IMR-90 (cell line): ENCODE measurements at regions not wholly inside any gene's neighbourhood (a gene's known extent, or its start where the extent isn't known, plus 50 kb on each side); places are given as distances from the start of the nearest gene placed in this dataset.

Experiments
- ATAC-seq: fragments of 200-7000 bp; cut with Tn5 transposase; 2 replicates; pipeline ENCODE4 v1.9.1; 2020; ENCODE audit warnings: low read depth, mild to moderate bottlenecking, moderate library complexity
- BruUV-seq: library from RNA; stranded (reverse); fragments of 400-500 nt; replicated peaks from 2 replicates; lab custom pipeline; 2021; lab: Mats Ljungman, UMichigan
- CTCF ChIA-PET: fragments of 300-600 bp; formaldehyde crosslinking; extraction: SDS; loops from one replicate; lab custom pipeline; 2021; ENCODE audit warnings: antibody characterized with exemption; lab: Yijun Ruan, JAX
- POLR2A ChIA-PET: fragments of 300-600 bp; sonication (Branson Sonifier 250); formaldehyde crosslinking; loops from one replicate; lab custom pipeline; 2022; ENCODE audit warnings: antibody characterized with exemption; ENCODE audit not compliant: unreplicated experiment; lab: Charles Lee
- DNase-seq: peaks from one replicate; pipeline ENCODE4 v3.0.0; 2013
- H2AFZ ChIP-seq: replicated peaks from 2 replicates; pipeline ENCODE3; 2013; ENCODE audit warnings: low read length, mild to moderate bottlenecking; ENCODE audit not compliant: poor library complexity
- H2AK5ac ChIP-seq: 2 replicates; pipeline ENCODE4 v1.6.1; 2013; ENCODE audit warnings: low read depth, low read length, inconsistent platforms
- H2AK9ac ChIP-seq: replicated peaks from 2 replicates; pipeline ENCODE3; 2013; ENCODE audit warnings: mild to moderate bottlenecking, low read depth, low read length, moderate library complexity; ENCODE audit not compliant: poor library complexity
- H2BK120ac ChIP-seq: 2 replicates; pipeline ENCODE4 v1.6.1; 2013; ENCODE audit warnings: low read depth, low read length, inconsistent platforms
- H2BK15ac ChIP-seq: 3 replicates; pipeline ENCODE4 v1.6.1; 2013; ENCODE audit warnings: low read depth, low read length, inconsistent platforms
- H2BK20ac ChIP-seq: 2 replicates; pipeline ENCODE4 v1.6.1; 2013; ENCODE audit warnings: low read depth, mild to moderate bottlenecking, inconsistent platforms, low read length, moderate library complexity
- H2BK5ac ChIP-seq: 2 replicates; pipeline ENCODE4 v1.6.1; 2013; ENCODE audit warnings: mild to moderate bottlenecking, low read depth, low read length, inconsistent platforms; ENCODE audit not compliant: poor library complexity, severe bottlenecking
- H3K14ac ChIP-seq: replicated peaks from 2 replicates; pipeline ENCODE4 v1.6.1; 2013; ENCODE audit warnings: low read depth, low read length, inconsistent platforms
- H3K18ac ChIP-seq: 2 replicates; pipeline ENCODE4 v1.6.1; 2013; ENCODE audit warnings: low read depth, low read length, control low read depth
- H3K23ac ChIP-seq: 2 replicates; pipeline ENCODE4 v1.6.1; 2013; ENCODE audit warnings: low read depth, low read length, inconsistent platforms
- H3K27ac ChIP-seq: 2 replicates; pipeline ENCODE4 v1.5.1; 2013; ENCODE audit warnings: mild to moderate bottlenecking, control low read depth, low read length; ENCODE audit not compliant: insufficient read depth
- H3K27me3 ChIP-seq: 2 replicates; pipeline ENCODE4 v1.6.1; 2013; ENCODE audit warnings: low read length; ENCODE audit not compliant: control insufficient read depth, insufficient read depth
- H3K36me3 ChIP-seq: 2 replicates; pipeline ENCODE4 v1.6.1; 2013; ENCODE audit warnings: low read length, mixed read lengths; ENCODE audit not compliant: control insufficient read depth, insufficient read depth
- H3K4ac ChIP-seq: 2 replicates; pipeline ENCODE4 v1.6.1; 2013; ENCODE audit warnings: low read depth, low read length, inconsistent platforms
- H3K4me1 ChIP-seq: 2 replicates; pipeline ENCODE4 v1.6.1; 2013; ENCODE audit warnings: low read length, mixed read lengths; ENCODE audit not compliant: control insufficient read depth, insufficient read depth
- H3K4me2 ChIP-seq: 2 replicates; pipeline ENCODE4 v1.6.1; 2013; ENCODE audit warnings: low read depth, mild to moderate bottlenecking, control low read depth, low read length, moderate library complexity
- H3K4me3 ChIP-seq: 2 replicates; pipeline ENCODE4 v1.5.1; 2013; ENCODE audit warnings: low read depth, mild to moderate bottlenecking, control low read depth, low read length, moderate library complexity; ENCODE audit not compliant: insufficient read depth
- H3K56ac ChIP-seq: 2 replicates; pipeline ENCODE4 v1.6.1; 2013; ENCODE audit warnings: low read length, inconsistent platforms; ENCODE audit not compliant: insufficient read depth; ENCODE audit errors: extremely low read depth
- H3K79me1 ChIP-seq, 2 experiments: 2 replicates each; pipeline ENCODE4 v1.6.1; 2013; ENCODE audit warnings: low read length in 2 of 2, inconsistent platforms in 1 of 2, low read depth in 1 of 2
- H3K9ac ChIP-seq: 2 replicates; pipeline ENCODE4 v1.6.1; 2013; ENCODE audit warnings: low read depth, low read length, control low read depth
- H3K9me1 ChIP-seq: 2 replicates; pipeline ENCODE4 v1.6.1; 2013; ENCODE audit warnings: low read length, inconsistent platforms; ENCODE audit not compliant: insufficient read depth
- H3K9me3 ChIP-seq: 2 replicates; pipeline ENCODE4 v1.6.1; 2013; ENCODE audit warnings: low read length; ENCODE audit not compliant: control insufficient read depth, insufficient read depth
- H4K20me1 ChIP-seq: 2 replicates; pipeline ENCODE4 v1.6.1; 2013; ENCODE audit warnings: low read length, inconsistent platforms; ENCODE audit not compliant: insufficient read depth
- H4K5ac ChIP-seq: 2 replicates; pipeline ENCODE4 v1.6.1; 2013; ENCODE audit warnings: mild to moderate bottlenecking, low read depth, low read length, control low read depth
- H4K8ac ChIP-seq, 2 experiments: 2 replicates each; pipeline ENCODE4 v1.6.1; 2013; ENCODE audit warnings: low read depth in 2 of 2, low read length in 2 of 2, control low read depth in 1 of 2, inconsistent platforms in 1 of 2
- H4K91ac ChIP-seq: 2 replicates; pipeline ENCODE4 v1.6.1; 2013; ENCODE audit warnings: low read depth, low read length, inconsistent platforms; ENCODE audit not compliant: insufficient read depth
- RAD21 ChIP-seq: IDR thresholded peaks from 2 replicates; pipeline ENCODE4 v1.6.1; 2012; ENCODE audit warnings: low read length, improper control_type of control experiment
- dilution Hi-C: fragments of 300-500 bp; cut with HindIII; formaldehyde crosslinking; loops from one replicate; pipeline ENCODE4 v1.14.3; 2018; ENCODE audit warnings: low sequenced_read_pairs; ENCODE audit not compliant: unreplicated experiment
- in situ Hi-C: fragments of 300-500 bp; cut with MboI; formaldehyde crosslinking; loops from 3 replicates; pipeline ENCODE4 v1.14.3; 2019; ENCODE audit warnings: low sequenced_read_pairs, inconsistent platforms, mixed read lengths
- intact Hi-C: fragments of 100-400 bp; cut with micrococcal nuclease; formaldehyde crosslinking; loops from 2 replicates; pipeline ENCODE4 v1.10.0; 2022

DNA sequence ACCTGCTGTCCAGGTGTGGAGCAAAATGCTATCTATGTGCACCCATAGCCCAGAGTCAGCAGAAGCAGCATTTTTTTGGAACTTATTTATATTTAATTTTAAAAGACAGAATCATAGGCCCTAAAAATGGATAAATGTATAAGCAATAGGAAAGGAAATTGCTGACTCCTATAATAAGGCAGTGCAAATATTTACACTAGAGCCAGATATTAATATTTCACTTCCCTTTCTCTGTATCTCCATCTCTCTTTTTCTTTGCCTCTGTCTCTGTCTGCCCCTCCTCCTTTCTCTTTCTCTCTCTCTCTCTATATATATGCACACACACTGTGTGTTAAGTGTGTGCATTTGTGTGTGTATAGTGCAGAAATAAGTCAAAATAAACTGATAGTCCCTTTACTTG is 375.6 kb downstream of the SOX11 start:
- H3K14ac ChIP-seq: no peak overlapping the region
- H3K4me3 ChIP-seq: no peak overlapping the region
- no peak overlapping the region for H2AK5ac ChIP-seq
- no peaks in the 10 kb centered on the region for H4K20me1 ChIP-seq
- no peaks in the 10 kb centered on the region for H3K27me3 ChIP-seq
- POLR2A ChIA-PET: no interaction called here
- H3K9me3 ChIP-seq: no peaks in the 10 kb centered on the region
- H3K23ac ChIP-seq: no peak overlapping the region
- DNase-seq (no peak), ATAC-seq (no peak)
- H2AK9ac ChIP-seq: no peak overlapping the region
- H2BK120ac ChIP-seq: no peak overlapping the region
- no peaks in the 10 kb centered on the region for H3K79me1 ChIP-seq
- in situ Hi-C loops: no loop called here
- no peaks in the 10 kb centered on the region for H3K36me3 ChIP-seq
- no peak overlapping the region for H2BK15ac ChIP-seq
- H3K9me1 ChIP-seq: no peaks in the 10 kb centered on the region
- no peak overlapping the region for H3K27ac ChIP-seq
- BruUV-seq: no TSS peak
- no peak overlapping the region for H3K4me2 ChIP-seq
- no peak overlapping the region for H2BK5ac ChIP-seq
- H4K8ac ChIP-seq: no peak overlapping the region
- intact Hi-C loops: no loop called here
- no peak overlapping the region for H3K4ac ChIP-seq
- no peak for TF ChIP-seq RAD21
- no peak overlapping the region for H3K18ac ChIP-seq
- dilution Hi-C loops: no loop called here
- H2AFZ ChIP-seq: no peak overlapping the region
- no peak overlapping the region for H4K5ac ChIP-seq
- H4K91ac ChIP-seq: no peak overlapping the region
- H3K9ac ChIP-seq: no peak overlapping the region
- no peaks in the 10 kb centered on the region for H3K4me1 ChIP-seq
- H3K56ac ChIP-seq: no peak overlapping the region
- no peak overlapping the region for H2BK20ac ChIP-seq
- CTCF ChIA-PET: no interaction called here
